HG03097 (cell line): ENCODE measurements at regions not wholly inside any gene's neighbourhood (a gene's known extent, or its start where the extent isn't known, plus 50 kb on each side); places are given as distances from the start of the nearest gene placed in this dataset.

Experiments
- ATAC-seq: cut with Tn5 transposase; IDR thresholded peaks from one replicate; pipeline ENCODE4 v1.9.1; 2021; ENCODE audit not compliant: unreplicated experiment, low FRiP score

DNA sequence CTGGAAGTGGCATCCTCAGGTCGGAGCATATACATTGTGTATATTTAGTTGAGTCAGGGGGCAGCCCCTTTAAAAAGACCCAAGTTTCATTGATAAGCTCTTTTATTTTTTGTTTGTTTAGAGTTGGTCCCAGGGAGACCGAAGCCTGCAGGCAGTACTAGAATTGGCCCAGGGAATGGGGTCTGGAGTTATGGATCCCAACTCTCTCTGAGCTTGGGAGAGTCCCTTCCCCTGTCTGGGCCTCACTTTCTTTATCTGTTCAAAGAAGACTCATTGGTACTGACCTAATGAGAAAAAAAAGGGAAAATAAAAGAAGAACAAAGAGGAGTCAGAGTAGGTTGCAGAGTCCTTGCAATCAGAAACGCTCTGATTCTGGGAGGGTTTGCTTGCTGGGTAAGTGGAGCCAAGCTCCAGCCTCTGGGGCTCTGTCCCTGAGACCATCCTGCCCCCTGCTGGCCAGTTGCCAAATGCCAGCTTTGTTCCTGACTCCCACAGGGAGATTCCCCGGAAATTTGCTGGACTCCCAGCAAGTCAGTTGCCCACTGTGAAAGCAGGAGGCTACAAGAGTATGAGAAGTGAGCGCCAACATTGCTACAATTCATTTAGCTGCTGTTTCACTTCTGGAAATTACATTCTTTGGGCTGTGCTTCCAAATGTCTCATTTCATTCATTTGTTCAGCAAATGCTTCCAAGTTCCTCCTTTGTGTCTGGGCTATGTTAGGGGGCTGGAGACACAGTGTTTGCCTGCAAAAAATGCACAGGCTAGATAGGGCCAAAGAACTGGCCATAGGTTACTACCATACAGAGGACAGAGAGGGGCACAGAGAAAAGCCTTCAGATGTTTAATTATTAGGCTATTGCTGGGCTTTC lies 156.2 kb downstream of the MELK start:
- no peak for ATAC-seq

DNA sequence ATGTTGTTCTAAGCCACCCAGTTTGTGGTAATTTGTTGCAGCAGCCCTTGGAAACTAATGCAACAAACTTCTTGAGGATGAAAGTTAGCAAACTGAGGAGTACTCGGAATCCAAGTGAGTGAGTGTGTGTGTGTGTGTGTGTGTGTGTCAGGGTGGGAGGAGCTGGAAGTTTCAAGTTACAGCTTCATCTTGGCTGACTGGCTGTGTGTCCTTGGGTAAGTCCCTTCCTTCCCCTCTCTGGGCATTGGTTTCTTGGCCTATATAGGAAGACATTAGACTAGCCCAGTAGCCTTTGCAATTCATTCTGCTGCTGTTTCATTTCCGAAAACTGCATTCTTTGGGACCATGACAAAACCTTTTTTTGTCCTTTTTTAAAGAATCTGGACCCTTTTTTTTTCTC lies 157.2 kb downstream of the MELK start:
- no peak for ATAC-seq

DNA sequence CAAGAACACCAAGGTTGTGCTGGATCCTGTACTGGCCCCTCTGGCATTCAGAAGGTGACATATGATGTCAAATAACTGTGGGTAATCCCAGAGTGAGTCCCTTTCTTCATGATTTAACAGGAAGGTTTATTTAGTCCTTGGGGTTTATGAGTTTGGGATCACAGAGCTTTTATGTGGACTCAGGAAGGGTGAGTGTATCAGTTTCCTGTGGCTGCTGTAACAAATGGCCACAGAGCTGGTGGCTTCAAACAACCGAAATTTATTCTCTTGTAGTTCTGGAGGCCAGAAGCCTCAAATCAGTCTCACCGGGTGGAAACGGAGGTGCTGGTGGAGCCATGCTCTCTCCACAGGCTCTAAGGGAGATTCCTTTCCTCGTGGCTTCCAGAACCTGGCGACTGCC lies 157.7 kb downstream of the MELK start:
- ATAC-seq, result no peak

DNA sequence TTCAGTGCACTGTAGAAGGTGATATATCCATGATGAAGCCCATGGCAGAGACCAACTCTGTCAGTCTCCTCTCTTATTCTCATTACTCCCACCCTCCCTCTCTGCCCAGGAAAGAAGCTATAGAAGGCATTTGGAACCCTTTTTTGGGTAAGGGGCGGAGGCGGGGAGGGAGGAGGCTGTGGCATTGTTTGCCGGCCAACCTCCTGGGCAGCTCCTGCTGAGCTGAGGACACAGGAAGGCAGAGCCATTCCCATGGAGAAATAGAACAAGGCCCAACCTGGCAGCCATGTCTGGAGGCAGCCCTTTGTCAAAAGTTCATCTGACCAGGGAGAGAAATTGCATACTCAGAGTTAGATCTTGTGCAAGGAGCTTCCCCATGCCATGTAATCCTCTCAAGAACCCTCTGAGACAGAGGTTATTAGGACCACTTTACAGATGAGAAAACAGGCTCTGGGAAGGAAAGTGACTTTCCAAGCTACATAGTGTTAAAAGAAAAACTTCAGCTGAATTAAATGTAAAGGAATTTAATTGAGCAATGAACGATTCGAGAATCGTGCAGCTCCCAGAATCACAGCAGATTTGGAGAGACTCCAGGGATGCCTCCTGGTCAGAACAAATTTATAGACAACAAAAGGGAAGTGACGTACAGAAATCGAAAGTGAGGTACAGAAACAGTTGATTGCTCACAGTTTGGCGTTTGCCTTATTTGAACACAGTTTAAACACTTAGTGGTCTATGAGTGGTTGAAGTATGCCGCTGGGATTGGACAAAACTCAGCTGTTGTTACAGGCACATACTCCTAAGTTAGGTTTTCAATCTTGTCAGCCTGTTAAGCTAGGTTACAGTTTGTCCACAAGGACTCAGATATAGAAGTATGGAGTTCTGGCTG lies 158.6 kb downstream of the MELK start:
- no peak for ATAC-seq

DNA sequence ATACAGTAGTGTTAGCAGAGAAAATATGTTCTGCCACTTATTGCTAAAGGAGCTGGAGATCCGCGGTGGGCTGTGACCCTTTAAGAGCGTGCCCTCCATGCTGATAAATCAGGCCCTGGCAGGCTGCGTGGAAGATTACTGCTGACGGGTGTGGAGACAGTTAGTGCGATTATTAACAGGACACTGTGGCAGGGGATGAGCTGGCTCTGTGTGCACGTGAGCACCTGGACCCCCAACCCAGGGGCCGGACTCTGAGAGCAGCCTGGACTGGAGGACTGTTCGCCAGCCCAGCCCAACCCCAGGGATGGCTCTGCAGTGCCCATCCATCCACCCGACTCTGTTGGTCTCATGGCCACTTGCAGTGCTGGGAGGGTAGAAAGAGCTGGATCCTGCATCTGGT lies 162.0 kb downstream of the MELK start:
- ATAC-seq, result no peak

DNA sequence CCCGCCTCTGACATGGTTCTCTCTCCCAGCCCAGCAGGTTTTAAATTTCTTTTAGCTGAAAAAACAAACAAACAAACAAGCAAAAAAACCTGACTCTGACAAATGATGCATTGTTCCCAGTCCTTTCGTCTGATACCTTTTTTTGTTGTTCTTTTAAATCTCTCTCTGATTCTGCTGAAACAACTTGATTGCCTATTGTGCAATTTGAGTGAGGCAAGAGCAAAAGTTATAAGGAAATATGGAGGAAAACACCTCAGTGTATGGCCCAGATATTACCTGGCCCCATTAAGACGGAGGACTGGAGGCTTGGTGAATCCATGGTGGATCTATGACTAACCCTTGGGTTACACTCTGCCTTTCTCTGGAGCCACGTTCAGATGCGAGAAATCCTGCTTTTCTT lies 164.0 kb downstream of the MELK start:
- ATAC-seq, result no peak

DNA sequence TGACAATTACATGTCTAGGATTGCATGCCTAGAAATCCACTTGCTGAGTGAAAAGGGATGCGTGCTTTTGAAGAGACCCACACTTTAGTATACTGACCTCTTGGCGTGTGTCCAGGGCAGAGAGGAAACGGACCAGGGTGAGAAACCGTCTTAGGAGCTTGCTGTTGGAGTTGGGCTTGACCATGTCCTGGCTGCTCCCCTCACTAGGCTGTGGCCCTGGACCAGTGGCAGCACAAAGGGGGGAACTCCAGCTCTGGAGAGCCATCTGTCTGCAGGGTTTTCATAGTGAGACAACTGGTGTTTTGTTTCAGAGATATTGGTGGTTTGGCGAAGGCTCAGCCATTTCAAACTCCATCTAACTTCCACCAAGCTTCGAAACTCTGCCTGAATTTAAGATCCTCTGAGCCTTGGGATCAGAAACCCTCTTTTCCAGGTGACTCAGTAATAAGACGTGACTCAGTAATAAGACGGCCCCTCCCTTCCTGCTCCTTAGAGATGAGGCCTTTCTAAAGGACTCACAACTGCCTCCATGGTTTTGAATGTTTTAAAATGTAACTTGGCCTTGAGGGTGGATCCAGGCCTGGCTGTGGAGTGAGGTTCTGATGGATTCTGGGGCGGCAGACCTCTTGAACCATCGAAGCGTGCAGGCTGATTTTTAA lies 165.8 kb downstream of the MELK start:
- no peak for ATAC-seq

DNA sequence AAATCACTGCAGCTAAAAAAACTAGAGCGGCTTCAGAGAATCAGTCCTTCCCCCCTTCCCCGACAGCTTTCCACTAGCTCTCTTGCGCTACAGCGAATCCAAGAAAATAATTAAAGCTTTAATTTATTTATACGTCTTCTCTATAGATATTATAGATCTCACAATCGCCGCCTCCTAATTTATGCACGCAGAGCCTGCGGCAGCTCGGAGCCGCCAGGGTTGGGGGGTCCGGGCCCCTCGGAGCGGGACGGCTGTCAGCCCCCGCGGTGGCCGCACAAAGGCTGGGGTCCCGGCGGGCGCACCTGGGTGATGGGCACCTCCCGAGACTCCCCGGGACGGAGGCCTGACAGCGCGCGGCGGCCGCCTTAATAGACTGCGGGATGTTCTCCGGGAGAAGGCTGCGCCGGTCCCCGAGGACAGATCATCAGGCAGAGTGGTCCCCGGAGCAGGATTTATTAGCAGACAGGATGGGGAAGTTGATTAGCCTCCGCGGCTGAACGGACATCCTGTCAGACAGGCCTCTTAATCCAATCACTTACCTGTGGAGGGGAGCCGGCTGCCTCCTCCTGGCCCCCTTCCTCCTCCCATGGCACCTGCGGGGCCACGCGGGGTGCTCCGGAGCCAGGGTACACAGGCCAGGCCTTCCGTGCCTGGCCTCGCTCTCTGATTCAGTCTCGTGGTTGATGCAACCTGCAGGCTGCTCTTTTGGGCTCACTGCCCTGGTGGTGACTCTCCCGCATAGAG lies 166.8 kb downstream of the MELK start:
- no peak for ATAC-seq

DNA sequence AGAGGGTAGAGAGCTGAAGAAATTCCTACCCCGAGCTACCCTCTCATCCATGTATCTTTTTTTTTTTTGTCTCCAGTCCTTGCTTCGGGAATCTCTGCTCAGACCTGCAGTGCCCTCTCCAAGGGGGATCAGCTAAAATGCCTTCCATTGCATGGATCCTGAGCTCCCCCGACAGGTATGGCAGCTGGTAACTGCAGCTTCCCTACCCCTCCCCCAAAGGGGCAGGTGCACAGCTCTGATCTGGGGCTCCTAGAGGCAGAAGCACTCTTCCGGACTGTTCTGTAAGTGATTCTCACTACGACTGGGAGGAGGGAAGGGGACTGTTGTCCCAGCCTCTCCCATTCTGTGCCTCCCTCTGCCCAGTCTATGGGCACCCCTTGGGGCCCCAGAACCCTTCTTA lies 169.6 kb downstream of the MELK start:
- ATAC-seq, result no peak

DNA sequence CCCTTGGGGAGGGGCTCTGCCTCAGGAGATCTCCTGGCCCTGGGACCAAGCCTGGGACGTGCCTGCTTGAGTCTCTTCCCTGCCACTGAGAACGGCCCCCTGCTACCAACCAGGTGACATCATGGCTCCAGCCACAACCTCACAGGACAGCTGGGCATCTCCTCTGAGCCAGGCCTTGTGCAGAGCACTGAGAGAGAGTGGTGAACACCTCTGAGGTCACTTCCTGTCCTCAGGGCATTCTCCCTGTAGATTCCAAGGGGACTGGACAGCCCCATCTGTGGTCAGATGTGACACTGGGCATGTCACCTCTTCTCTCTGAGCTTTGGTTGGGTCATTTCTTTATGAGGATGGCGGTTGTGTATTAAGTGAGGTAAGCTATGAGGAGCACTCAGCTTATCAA lies 172.0 kb downstream of the MELK start:
- ATAC-seq, result no peak

DNA sequence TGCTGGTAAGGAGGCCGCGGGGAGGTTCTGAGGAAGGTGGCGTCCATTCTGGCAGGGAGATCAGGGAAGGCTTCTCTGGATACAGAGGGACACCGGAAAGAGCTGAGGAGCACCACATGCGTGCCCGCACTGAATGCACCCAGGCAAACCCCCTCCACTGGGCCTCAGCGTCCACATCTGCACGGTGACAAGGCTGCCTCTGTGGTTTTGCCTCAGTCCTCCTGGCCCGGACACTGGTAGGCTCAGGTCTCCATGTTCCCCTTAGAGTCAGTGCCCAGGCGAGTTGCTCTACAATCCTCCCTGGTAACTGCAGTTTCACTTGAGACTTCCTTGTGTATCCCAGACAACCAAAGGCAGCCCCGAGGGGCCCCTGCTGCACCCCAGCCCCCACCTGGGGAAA lies 173.3 kb downstream of the MELK start:
- ATAC-seq, result no peak

DNA sequence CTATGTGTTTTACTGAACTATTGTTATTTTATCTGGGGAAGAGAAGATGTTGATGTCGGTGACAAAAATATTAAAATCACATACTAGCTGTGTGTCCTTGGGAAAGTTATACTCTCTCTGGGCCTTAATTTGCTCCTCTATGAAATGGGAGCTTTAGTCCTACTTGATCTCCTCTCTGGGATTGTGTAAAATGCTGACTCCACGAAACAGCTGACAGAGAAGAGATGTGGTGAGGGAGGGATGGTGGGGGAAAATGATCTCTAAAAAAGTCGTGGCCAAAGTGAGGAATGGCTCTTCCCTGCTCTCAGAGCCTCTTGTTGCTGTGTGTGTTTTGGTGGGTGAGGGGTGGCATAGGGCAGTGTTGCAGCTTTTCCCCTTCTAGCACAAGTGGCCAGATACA lies 173.7 kb downstream of the MELK start:
- no peak for ATAC-seq

DNA sequence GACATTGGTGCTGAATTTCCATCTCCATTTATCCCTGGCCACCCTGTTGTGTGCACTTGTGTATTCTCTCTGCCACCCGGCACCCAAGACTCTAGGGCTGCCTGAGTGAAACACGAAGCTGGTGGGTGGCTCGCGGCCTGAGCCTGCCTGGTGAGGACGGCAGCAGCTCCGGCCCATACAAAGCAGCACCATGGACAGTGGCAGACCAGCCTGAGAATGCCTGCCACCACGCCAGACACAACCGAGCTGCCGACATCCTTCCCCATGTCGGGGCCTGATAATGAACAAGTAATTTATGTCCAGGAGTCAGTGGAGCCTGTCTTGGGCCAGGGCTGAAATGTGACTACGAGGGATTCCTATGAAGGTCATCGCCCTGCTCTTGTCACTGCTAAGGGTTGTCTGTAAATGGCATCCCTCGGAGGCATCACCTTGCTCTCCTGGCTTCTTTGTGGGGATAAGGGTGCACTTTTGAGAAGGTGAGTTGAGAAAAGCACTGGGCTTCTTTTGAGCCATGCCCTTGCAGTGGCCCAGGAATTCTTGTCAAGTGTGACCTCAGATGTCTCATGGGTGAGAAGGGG lies 175.7 kb downstream of the MELK start:
- ATAC-seq, result no peak

DNA sequence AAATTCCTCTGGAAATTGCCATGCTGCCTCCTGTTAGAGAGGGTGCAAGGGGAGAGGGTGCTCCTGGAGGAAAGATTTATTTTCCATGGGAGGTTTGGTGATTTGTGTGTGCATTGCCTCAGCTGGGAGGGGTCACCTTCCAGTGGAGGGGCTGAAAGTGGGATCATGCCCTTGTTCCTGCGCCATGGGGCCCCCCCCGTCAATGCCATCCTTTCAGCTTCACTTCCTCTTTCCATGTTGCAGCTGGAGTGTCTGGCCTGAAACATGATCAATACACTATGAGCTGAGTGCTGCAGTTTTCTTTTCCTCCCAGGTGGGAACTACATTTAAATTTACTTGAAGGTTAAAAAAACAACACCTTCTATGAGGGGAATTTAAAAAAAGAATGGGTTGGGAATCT lies 176.8 kb downstream of the MELK start:
- no peak for ATAC-seq

DNA sequence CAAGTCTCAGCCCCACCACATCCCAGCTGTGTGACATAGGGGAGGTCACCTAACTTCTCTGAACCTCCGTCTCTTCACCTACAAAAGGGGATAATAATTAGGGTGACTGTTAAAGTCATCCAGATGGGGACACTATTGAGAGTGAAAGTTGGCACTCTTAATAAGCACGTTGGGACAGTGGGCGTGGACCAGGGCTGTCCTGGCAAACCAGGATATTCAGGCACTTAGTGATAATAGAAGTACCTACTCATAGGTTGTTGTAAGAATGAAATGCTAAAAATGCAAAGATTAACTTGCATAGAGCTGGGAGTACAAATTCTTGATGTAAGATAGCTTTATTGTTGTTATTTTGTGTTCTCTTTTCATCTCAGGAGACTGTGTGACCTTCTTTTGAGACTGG lies 177.9 kb downstream of the MELK start:
- no peak for ATAC-seq

DNA sequence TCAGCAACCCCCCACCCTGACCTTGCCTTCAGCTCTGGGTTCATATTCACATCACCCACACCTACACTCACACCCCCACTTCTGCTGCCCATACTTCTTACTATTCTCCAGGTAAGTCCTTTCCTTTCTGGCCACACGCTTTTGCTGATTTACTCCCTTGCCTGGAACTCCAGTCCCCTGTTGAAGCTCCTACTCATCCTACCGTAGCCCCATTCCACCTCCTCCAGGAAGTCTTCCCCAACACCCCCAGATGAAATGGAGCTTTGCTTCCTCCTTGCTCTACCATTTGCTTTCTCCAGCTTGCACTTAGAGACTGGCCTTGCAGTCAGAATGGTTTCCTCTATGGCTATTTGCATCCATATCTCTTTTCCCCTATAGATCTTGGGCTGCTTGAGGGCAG lies 182.3 kb downstream of the MELK start:
- no peak for ATAC-seq

DNA sequence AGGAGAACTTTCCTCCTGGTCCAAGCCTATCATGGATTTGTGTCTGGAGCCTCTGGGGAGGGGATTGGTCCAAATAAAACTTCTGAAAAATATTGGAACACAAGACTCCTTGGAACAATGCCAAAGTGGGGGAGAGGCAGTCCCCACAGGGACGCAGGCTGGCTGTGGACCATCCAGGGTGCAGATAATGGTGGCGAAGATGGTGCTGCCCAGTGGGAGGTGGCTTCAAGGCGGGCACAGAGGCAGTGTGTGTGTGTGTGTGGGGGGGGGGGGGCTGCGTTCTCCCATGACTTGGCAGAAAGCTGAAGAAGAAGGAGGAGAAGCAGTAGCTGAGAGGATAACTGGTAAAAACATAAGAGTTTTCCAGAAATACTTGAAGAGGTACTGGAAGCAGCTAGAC lies 186.4 kb downstream of the MELK start:
- no peak for ATAC-seq

DNA sequence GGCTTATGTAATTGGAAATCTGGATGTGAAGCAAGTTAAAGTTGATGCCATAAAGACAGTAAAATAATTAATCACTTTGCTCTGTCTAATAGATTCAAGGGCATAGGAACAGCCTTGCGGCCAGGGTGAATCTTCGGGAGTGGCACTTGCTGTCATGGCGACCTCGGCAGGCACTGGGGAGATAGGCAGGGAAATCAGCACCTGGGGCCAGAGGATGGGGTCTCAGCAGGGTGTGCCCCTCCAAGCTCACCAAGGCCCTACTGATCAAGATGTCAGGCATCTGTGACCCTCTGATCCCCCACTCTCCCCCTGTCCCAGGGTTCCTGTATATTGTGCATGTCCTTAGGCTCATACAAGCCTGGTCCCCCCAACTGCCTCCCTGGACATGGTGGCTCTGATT lies 187.3 kb downstream of the MELK start:
- no peak for ATAC-seq

DNA sequence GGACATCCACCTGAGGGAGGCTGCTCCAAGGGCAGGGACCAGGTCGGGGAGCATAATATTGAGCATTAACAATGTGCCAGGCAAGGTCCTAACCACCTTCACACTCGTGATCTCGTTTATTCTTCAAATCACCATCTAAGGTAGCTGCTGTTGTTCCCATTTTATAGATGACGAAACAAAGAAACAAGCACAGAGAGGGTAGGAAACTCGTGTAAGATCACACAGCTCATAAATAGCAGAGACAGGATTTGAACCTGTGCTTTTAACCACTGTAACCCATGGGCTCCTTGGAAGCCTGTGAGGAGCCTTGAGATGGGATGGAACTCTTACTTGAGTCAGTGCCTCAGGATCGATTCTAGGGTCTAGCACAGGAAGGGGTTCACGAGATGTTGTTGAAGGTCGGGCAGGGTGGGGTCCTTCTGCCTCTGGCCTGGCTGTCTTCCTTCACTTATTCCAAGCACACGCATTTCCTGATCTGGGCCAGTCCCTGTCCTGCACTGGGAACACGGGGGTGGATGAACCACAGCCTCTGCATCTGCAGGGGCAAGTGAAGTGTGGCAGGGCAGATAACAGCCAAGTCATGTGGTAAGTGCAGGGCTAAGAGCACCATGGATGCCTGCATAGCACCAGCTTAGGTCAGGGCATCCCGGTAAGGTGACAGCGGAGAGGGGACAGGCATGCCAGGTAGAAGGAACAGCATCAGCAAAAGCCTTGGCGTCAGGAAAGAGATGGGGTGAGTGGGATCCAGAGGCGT lies 188.1 kb downstream of the MELK start:
- no peak for ATAC-seq

DNA sequence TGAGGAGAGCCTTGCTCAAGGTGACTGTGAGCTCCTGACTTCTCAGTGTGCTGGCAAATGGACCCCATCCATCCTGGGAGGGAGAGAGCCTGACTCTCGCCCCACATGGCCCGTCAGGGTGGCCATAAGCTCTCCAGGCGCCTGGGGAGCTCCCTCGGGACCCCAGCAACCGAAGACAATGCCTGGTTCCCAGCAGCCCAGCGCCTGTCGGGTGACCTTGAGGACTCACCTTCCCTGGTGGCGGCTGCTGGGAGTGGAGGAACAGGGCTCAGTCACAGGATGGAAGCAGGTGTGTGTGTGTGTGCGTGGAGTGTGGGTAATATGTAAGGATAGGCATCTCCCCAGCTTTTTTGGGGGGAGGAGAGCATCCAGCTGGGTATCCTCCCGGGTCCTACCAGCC lies 190.3 kb downstream of the MELK start:
- no peak for ATAC-seq
